ENCODE measurements at regions not wholly inside any gene's neighbourhood (a gene's known extent, or its start where the extent isn't known, plus 50 kb on each side); places are given as distances from the start of the nearest gene placed in this dataset.

- no peak for DNase-seq (ENCODE audit: low read depth in 2 of 2)
Observed at GRCh38 chr3:117874028-117874690, 1160.5 kb downstream of the IGSF11 start.

- DNase-seq (ENCODE audit: low read depth in 2 of 2): no peak
Observed at GRCh38 chr3:117874904-117875874, 1159.5 kb downstream of the IGSF11 start.

GRCh38 chr3:117875887-117876286 is 1158.8 kb downstream of the IGSF11 start:
- DNase-seq (ENCODE audit: low read depth in 2 of 2): no peak

GRCh38 chr3:117880638-117881037 is 1154.0 kb downstream of the IGSF11 start:
- no peak for DNase-seq (ENCODE audit: low read depth in 2 of 2)

- DNase-seq (ENCODE audit: low read depth in 2 of 2): no peak
Observed at GRCh38 chr3:117881210-117881609, 1153.4 kb downstream of the IGSF11 start.

GRCh38 chr3:117885011-117885441 is 1149.6 kb downstream of the IGSF11 start:
- DNase-seq (ENCODE audit: low read depth in 2 of 2): peak in 1 of 2 donors; percentile 35

- DNase-seq (ENCODE audit: low read depth in 2 of 2): no peak
Observed at GRCh38 chr3:117886147-117886546, 1148.5 kb downstream of the IGSF11 start.

- no peak for DNase-seq (ENCODE audit: low read depth in 2 of 2)
Observed at GRCh38 chr3:117887031-117887430, 1147.6 kb downstream of the IGSF11 start.

- DNase-seq (ENCODE audit: low read depth in 2 of 2): no peak
Observed at GRCh38 chr3:117887901-117888300, 1146.7 kb downstream of the IGSF11 start.

GRCh38 chr3:117892431-117892841 is 1142.2 kb downstream of the IGSF11 start:
- no peak for DNase-seq (ENCODE audit: low read depth in 2 of 2)

- DNase-seq (ENCODE audit: low read depth in 2 of 2): no peak
Observed at GRCh38 chr3:117893001-117893400, 1141.6 kb downstream of the IGSF11 start.

- peak; percentile 0 to 4 for DNase-seq (ENCODE audit: low read depth in 2 of 2)
Observed at GRCh38 chr3:117893638-117894037, 1141.0 kb downstream of the IGSF11 start.

GRCh38 chr3:117898722-117899522 is 1135.7 kb downstream of the IGSF11 start:
- peak; percentile 1 to 4 for DNase-seq (ENCODE audit: low read depth in 2 of 2)

GRCh38 chr3:117903226-117903625 is 1131.4 kb downstream of the IGSF11 start:
- no peak for DNase-seq (ENCODE audit: low read depth in 2 of 2)

GRCh38 chr3:117910820-117911521 is 1123.7 kb downstream of the IGSF11 start:
- no peak for DNase-seq (ENCODE audit: low read depth in 2 of 2)

- no peak for DNase-seq (ENCODE audit: low read depth in 2 of 2)
Observed at GRCh38 chr3:117912352-117912751, 1122.3 kb downstream of the IGSF11 start.

GRCh38 chr3:117914540-117915100 is 1120.0 kb downstream of the IGSF11 start:
- no peak for DNase-seq (ENCODE audit: low read depth in 2 of 2)

- DNase-seq (ENCODE audit: low read depth in 2 of 2): no peak
Observed at GRCh38 chr3:117916839-117917238, 1117.8 kb downstream of the IGSF11 start.

- DNase-seq (ENCODE audit: low read depth in 2 of 2): no peak
Observed at GRCh38 chr3:117919621-117920020, 1115.0 kb downstream of the IGSF11 start.

- no peak for DNase-seq (ENCODE audit: low read depth in 2 of 2)
Observed at GRCh38 chr3:117920253-117920898, 1114.3 kb downstream of the IGSF11 start.

Measured in lung microvascular endothelial cell (primary cell).